ENCODE measurements at regions not wholly inside any gene's neighbourhood (a gene's known extent, or its start where the extent isn't known, plus 50 kb on each side); places are given as distances from the start of the nearest gene placed in this dataset.

GRCh38 chr17:73899839-73900238 is 255.6 kb upstream of the SDK2 start:
- Histone ChIP-seq H3K27ac (no peak overlapping the region), H3K4me3 (no peak overlapping the region), H3K4me1 (peaks cover 0 to 15% (median 4%) of the 10 kb centered on the region in 4 donors), H3K9me3 (no peaks in the 10 kb centered on the region), H3K36me3 (no peaks in the 10 kb centered on the region), H3K27me3 (peaks cover 0 to 37% of the 10 kb centered on the region in 2 donors)
- WGBS, 2 donors, result 92 to 97% methylated on average over 8 of the region's 8 CpGs
- DNase-seq (ENCODE audit: low spot score in 2 of 2), result no peak
- no peak for TF ChIP-seq POLR2A (IDR thresholded peaks at IDR 0.05)
- no peak for TF ChIP-seq EP300 (IDR thresholded peaks at IDR 0.05)
- TF ChIP-seq, protein P1, sequence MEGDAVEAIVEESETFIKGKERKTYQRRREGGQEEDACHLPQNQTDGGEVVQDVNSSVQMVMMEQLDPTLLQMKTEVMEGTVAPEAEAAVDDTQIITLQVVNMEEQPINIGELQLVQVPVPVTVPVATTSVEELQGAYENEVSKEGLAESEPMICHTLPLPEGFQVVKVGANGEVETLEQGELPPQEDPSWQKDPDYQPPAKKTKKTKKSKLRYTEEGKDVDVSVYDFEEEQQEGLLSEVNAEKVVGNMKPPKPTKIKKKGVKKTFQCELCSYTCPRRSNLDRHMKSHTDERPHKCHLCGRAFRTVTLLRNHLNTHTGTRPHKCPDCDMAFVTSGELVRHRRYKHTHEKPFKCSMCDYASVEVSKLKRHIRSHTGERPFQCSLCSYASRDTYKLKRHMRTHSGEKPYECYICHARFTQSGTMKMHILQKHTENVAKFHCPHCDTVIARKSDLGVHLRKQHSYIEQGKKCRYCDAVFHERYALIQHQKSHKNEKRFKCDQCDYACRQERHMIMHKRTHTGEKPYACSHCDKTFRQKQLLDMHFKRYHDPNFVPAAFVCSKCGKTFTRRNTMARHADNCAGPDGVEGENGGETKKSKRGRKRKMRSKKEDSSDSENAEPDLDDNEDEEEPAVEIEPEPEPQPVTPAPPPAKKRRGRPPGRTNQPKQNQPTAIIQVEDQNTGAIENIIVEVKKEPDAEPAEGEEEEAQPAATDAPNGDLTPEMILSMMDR (IDR thresholded peaks at IDR 0.05), result no peak

- DNase-seq (ENCODE audit: low spot score in 2 of 2), result no peak
- Histone ChIP-seq H3K4me1 (peaks cover 0 to 15% (median 4%) of the 10 kb centered on the region in 4 donors), H3K36me3 (no peaks in the 10 kb centered on the region), H3K27me3 (peaks cover 0 to 37% of the 10 kb centered on the region in 2 donors), H3K9me3 (no peaks in the 10 kb centered on the region), H3K27ac (no peak overlapping the region), H3K4me3 (no peak overlapping the region)
- TF ChIP-seq EP300 (IDR thresholded peaks at IDR 0.05) (no peak), POLR2A (IDR thresholded peaks at IDR 0.05) (no peak)
- TF ChIP-seq, protein P1 (IDR thresholded peaks at IDR 0.05), result no peak
- 62 to 68% methylated on average over 7 of the region's 7 CpGs for WGBS, 2 donors
These were observed 256.3 kb upstream of the SDK2 start for GRCh38 chr17:73900516-73900915.

DNA sequence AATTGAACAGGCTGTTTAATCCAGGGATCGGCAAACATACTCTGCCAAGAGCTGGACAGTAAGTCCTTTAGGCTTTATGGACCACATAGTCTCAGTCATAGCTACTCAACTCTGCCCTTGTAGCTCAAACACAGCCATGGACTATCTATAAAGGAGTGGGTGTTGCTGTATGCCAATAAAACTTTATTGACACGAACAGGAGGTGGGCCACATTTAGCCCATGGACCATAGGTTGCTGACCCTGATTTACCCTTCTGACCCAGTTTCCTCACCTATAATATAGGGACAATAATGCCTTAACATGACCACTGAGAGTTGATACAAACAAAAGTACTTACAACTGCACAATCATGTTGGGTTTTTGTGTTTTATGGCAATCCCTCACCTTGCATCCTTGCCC is 257.0 kb upstream of the SDK2 start:
- Histone ChIP-seq H3K36me3 (no peaks in the 10 kb centered on the region), H3K27me3 (peaks cover 0 to 37% of the 10 kb centered on the region in 2 donors), H3K4me1 (peaks cover 0 to 15% (median 4%) of the 10 kb centered on the region in 4 donors), H3K9me3 (peaks cover 0 to 2% (median 0%) of the 10 kb centered on the region in 4 donors), H3K27ac (no peak overlapping the region), H3K4me3 (peak overlapping the region in 1 of 4 donors; percentile 41)
- TF ChIP-seq EP300 (IDR thresholded peaks at IDR 0.05) (no peak), POLR2A (IDR thresholded peaks at IDR 0.05) (no peak)
- TF ChIP-seq, protein P1 (IDR thresholded peaks at IDR 0.05), result no peak
- DNase-seq (ENCODE audit: low spot score in 2 of 2), result no peak
- WGBS, 2 donors, result 80 to 87% methylated on average over 2 of the region's 2 CpGs

GRCh38 chr17:73901661-73902415 is 257.6 kb upstream of the SDK2 start:
- Histone ChIP-seq H3K27ac (no peak overlapping the region), H3K4me3 (peak overlapping the region in 3 of 4 donors; percentile 8 to 41 (median 28)), H3K9me3 (peaks cover 0 to 7% (median 0%) of the 10 kb centered on the region in 4 donors), H3K4me1 (peaks cover 0 to 15% (median 4%) of the 10 kb centered on the region in 4 donors), H3K36me3 (no peaks in the 10 kb centered on the region), H3K27me3 (peaks cover 0 to 41% of the 10 kb centered on the region in 2 donors)
- 6 to 8% methylated on average over 49 of the region's 49 CpGs for WGBS, 2 donors
- DNase-seq (ENCODE audit: low spot score in 2 of 2), result peak in 1 of 2 donors; percentile 21
- TF ChIP-seq EP300 (IDR thresholded peaks at IDR 0.05) (no peak), POLR2A (IDR thresholded peaks at IDR 0.05) (no peak)
- TF ChIP-seq, protein P1 (IDR thresholded peaks at IDR 0.05), result peak in 1 of 5 experiments; percentile 18

All from tibial nerve (tissue), 4 donors.